Breast epithelium (tissue), 3 donors: ENCODE measurements at regions not wholly inside any gene's neighbourhood (a gene's known extent, or its start where the extent isn't known, plus 50 kb on each side); places are given as distances from the start of the nearest gene placed in this dataset.

Source experiments
- CTCF ChIP-seq, 3 donors: fragments of 450-650 bp; IDR thresholded peaks; one replicate each; pipeline ENCODE4 v1.5.1; 2016 to 2017; ENCODE audit warnings: antibody characterized with exemption in 3 of 3, mild to moderate bottlenecking in 3 of 3, moderate library complexity in 3 of 3
- POLR2A ChIP-seq: fragments of 450-650 bp; IDR thresholded peaks from one replicate; pipeline ENCODE4 v1.6.1; 2016; ENCODE audit warnings: antibody characterized with exemption, mild to moderate bottlenecking, moderate library complexity
- POLR2AphosphoS5 ChIP-seq, 3 donors: sonication (generic); formaldehyde crosslinking; IDR thresholded peaks; one replicate each; pipeline ENCODE4 v1.6.1; 2017; ENCODE audit warnings: antibody characterized with exemption in 3 of 3

- TF ChIP-seq POLR2A: no peak
- TF ChIP-seq POLR2AphosphoS5 (IDR thresholded peaks at IDR 0.05): no peak
- TF ChIP-seq CTCF (IDR thresholded peaks at IDR 0.05): no peak
Observed at GRCh38 chr7:33673029-33673700, 232.2 kb upstream of the BMPER start.
